GM19023 (cell line): ENCODE measurements at regions not wholly inside any gene's neighbourhood (a gene's known extent, or its start where the extent isn't known, plus 50 kb on each side); places are given as distances from the start of the nearest gene placed in this dataset.

Experiments
- ATAC-seq: cut with Tn5 transposase; IDR thresholded peaks from one replicate; pipeline ENCODE4 v1.9.1; 2021; ENCODE audit warnings: mild to moderate bottlenecking, moderate library complexity; ENCODE audit not compliant: unreplicated experiment

GRCh38 chr2:37858400-37858711 lies 66.7 kb upstream of the RMDN2 start:
- ATAC-seq, result no peak

GRCh38 chr2:37858725-37859267 lies 66.3 kb upstream of the RMDN2 start:
- no peak for ATAC-seq

GRCh38 chr2:37862620-37863019 lies 62.5 kb upstream of the RMDN2 start:
- ATAC-seq, result no peak

- ATAC-seq, result no peak
Measured at GRCh38 chr2:37864217-37864616, 60.9 kb upstream of the RMDN2 start.

GRCh38 chr2:37865640-37866039 lies 59.4 kb upstream of the RMDN2 start:
- ATAC-seq, result no peak

GRCh38 chr2:37866171-37866934 lies 58.7 kb upstream of the RMDN2 start:
- ATAC-seq, result no peak

GRCh38 chr2:37867166-37867565 lies 57.9 kb upstream of the RMDN2 start:
- ATAC-seq, result no peak

- ATAC-seq, result no peak
Measured at GRCh38 chr2:37868866-37869265, 56.2 kb upstream of the RMDN2 start.

- no peak for ATAC-seq
Measured at GRCh38 chr2:37869304-37869703, 55.8 kb upstream of the RMDN2 start.

- ATAC-seq, result no peak
Measured at GRCh38 chr2:37869771-37870170, 55.3 kb upstream of the RMDN2 start.

GRCh38 chr2:37870829-37871228 lies 54.3 kb upstream of the RMDN2 start:
- ATAC-seq, result no peak

- no peak for ATAC-seq
Measured at GRCh38 chr2:37871456-37872191, 53.5 kb upstream of the RMDN2 start.

- no peak for ATAC-seq
Measured at GRCh38 chr2:37872192-37872750, 52.8 kb upstream of the RMDN2 start.

- no peak for ATAC-seq
Measured at GRCh38 chr2:37873229-37873628, 51.9 kb upstream of the RMDN2 start.

- no peak for ATAC-seq
Measured at GRCh38 chr2:37873749-37874330, 51.2 kb upstream of the RMDN2 start.

GRCh38 chr2:37874470-37874869 lies 50.6 kb upstream of the RMDN2 start:
- peak; percentile 72 for ATAC-seq
